Stimulated activated CD8-positive, alpha-beta memory T cell treated with anti-CD3 and anti-CD28 coated beads, Interleukin-2, amount 100 ng/mL, for 48 hours (primary cell): ENCODE measurements at regions not wholly inside any gene's neighbourhood (a gene's known extent, or its start where the extent isn't known, plus 50 kb on each side); places are given as distances from the start of the nearest gene placed in this dataset.
"Not testable (repeated sequence)": the region's sequence is repeated elsewhere in the genome, so short reads cannot be mapped to it uniquely, and the experiment has no call there.

ENCODE experiments used
- DNase-seq, 2 donors: peaks; one replicate each; pipeline ENCODE4 v3.0.0-alpha.2; 2020; ENCODE audit warnings: low read depth in 2 of 2

DNA sequence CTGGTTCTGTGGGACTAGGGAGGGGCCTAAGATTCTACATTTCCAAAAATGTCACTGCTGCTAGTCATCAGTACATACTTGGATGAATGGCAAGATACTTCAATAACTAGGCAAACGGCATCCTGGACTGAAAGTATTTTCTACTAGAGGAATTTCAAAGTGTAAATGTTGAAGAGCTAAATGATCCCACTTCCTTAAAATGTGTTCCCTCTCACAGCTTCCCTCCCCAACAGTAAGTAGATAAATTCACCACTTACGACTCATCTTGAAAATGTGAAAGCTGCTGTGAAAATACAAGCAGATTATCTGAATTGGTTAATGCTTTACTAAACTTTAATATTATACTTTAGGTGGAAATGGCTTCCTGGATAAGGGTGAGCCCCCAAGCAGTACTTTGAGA, 1571.5 kb upstream of the WWC1 start:
- no peak for DNase-seq

DNA sequence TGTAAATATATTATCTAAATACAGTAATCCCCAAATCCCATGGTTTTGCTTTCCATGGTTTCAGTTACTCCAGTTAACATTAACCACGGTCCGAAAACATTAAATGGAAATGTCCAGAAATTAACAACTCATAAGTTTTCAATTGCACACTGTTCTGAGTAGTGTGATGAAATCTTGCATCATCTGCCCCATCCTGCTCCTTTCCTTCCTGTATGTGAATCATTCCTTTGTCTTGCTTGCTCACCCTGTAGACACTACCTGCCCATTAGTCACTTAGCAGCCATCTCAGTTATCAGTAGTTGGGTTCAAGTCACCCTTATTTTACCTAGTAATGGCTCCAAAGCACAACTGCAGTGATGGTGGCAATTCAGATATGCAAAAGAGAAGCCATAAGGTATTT, 1568.5 kb upstream of the WWC1 start:
- DNase-seq = no peak

- DNase-seq = no peak
Observed at GRCh38 chr5:166724284-166724683, 1567.2 kb upstream of the WWC1 start.

DNA sequence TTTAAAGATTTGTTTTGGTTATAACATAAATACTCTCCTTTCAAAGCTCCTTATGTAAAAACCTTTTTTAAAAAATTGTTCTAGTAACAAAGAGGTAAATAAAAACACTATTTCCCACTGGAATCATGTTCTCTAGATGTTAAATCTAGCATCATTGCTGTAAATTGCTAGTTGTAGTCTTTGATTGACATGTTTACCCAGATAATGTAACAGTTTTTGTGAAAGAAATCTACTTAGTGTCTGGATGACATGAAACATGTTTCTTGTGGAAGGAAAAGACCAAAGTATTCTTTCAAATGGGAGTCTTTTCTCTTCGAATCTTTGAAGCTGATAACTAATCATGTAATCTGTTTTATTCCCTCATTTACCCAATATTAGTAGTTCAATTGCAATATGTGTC, 1565.9 kb upstream of the WWC1 start:
- no peak for DNase-seq

GRCh38 chr5:166726406-166726805, 1565.0 kb upstream of the WWC1 start:
- DNase-seq = no peak

- DNase-seq = not testable (repeated sequence)
Observed at GRCh38 chr5:166742951-166743350, 1548.5 kb upstream of the WWC1 start.

DNA sequence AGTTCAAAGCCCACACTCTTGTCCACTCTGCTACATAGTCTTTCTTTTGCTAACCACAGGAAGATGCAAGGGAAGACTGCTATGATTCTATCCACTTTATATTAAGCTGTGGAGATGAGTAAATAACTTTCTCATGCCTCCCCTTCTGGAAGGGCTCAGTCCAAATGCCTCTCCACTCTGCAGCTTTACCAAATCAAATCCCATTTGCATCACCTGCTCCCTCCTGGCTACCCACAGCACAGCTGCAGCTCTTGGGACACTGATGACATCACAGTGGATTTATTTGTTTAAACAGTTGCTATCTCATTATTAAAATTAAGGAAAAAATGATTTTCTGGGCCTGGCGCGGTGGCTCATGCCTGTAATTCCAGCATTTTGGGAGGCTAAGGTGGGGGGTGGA, 1544.9 kb upstream of the WWC1 start:
- no peak for DNase-seq

DNA sequence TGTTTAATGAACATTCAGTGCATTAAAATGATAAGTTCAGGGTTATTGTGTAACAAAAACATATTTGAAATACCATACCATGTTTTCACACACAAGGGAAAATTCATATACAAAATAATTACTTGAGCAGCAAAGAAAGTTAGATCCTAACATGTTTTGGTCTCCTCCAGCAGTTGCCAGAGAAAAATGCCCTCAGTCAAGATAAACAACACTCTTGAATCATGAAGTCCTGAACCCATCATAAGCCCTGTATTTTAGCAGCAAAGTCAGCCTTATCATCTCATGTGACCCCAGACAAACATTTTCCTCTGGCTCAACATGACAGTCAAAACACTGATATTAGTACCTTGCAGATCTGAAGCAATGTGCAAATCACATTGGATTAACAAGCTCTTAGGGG, 1541.1 kb upstream of the WWC1 start:
- no peak for DNase-seq

GRCh38 chr5:166758151-166758550, 1533.3 kb upstream of the WWC1 start:
- DNase-seq = no peak

GRCh38 chr5:166767858-166768257, 1523.6 kb upstream of the WWC1 start:
- DNase-seq = no peak

DNA sequence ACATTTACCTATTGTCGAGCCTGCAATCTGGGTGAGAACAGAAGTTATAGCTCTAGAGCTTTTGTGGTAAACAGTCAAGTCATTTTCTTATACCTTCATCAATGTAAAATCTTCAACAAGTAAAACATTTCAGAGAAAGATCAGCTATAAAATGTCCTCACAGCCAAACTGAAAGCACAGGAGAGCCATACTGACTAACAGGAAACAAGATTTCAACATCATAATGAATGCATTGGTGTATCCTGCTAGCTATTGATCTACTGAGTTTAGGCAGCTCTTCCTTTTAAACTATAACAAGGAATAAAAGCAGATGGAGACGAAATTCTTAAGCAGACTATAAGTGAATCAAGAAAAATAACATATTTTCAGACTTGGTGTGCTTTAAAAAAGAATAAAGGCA, 1522.9 kb upstream of the WWC1 start:
- no peak for DNase-seq

DNA sequence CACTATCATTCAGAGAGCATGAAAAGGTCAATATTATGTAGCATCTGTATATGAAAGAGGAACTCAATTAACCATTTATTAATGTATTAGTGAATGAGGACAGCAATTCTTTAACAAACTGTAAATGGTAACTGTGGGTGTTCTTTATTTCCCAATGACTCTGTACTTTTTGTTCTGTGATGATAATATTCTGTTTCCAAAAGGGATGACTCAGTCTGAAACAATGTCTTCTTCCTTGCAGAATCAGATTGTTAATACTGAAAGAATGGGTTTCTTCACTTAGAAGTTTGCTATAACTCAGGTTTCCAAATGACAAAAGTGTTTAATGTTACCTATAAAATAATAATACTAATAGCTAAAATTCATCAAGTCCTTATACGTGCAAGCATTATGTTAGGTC, 1518.7 kb upstream of the WWC1 start:
- DNase-seq = no peak

GRCh38 chr5:166781737-166782136, 1509.7 kb upstream of the WWC1 start:
- DNase-seq = no peak

DNA sequence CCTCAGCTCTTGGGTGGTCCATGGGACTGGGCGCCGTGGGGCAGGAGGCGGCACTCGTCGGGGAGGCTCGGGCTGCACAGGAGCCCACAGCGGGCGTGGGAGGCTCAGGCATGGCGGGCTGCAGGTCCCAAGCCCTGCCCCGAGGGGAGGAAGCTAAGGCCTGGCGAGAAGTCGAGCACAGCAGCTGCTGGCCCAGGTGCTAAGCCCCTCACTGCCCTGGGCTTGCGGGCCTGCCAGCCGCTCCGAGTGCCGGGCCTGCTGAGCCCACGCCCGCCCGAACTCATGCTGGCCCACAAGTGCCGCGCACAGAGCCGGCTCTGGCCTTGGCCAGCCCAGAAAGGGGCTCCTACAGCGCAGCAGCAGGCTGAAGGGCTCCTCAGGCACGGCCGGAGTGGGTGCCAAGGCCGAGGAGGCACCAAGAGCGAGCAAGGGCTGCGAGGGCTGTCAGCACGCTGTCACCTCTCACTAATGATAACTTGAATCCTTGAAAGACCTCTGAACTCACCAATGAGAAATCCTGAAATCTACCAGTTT, 1506.8 kb upstream of the WWC1 start:
- DNase-seq = no peak

DNA sequence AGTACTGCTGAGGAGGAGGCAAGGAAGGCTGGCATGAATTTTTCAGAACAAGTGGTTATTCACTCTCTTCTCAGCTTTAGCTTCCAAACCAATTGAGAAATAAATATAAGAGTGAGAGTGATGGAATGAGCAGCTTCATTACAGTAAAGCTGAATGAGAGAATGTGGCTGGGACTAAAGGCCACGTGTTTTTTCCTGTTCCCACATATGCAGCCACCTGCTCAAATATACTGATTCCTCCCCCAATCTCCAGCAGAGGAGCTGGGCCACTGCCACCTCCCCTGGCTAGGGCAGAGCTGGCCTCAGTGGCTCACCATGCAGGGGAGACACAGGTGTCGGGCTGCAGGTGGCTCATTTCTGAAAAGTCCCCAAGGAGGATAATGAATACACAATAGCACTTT, 1505.3 kb upstream of the WWC1 start:
- DNase-seq = no peak

GRCh38 chr5:166786889-166787288, 1504.6 kb upstream of the WWC1 start:
- no peak for DNase-seq

DNA sequence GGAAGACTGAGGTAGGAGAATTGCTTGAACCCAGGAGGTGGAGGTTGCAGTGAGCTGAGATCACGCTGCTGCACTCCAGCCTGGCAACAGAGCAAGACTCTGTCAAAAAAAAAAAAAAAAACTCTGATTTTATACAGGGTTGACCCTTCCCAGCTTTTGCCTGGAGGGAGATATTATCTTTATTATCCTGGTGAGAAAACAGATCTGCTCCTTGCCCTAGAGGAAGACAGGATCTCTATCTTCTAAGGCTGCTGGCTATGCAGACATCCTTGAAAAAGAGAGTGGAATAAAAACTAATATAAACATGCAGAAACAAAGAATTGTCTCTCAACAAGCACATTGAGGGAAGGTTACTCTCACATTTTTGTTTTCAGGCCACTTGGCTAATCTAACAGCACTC, 1503.4 kb upstream of the WWC1 start:
- no peak for DNase-seq

- no peak for DNase-seq
Observed at GRCh38 chr5:166795756-166796155, 1495.7 kb upstream of the WWC1 start.

GRCh38 chr5:166803058-166803457, 1488.4 kb upstream of the WWC1 start:
- DNase-seq = no peak

DNA sequence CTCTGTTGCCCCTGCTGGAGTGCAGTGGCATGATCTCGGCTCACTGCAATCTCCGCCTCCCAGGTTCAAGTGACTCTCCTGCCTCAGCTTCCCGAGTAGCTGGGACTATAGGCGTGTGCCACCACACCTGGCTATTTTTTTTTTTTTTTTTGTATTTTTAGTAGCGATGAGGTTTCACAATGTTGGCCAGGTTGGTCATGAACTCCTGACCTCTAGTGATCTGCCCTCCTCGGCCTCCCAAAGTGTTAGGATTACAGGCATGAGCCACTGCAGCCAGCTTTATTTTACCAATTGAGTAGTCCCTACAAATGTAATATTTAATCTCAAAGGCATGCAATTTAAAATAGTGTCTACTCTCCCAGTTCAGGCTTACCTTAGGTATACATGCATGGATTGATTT, 1487.2 kb upstream of the WWC1 start:
- not testable (repeated sequence) for DNase-seq

GRCh38 chr5:166804693-166805092, 1486.8 kb upstream of the WWC1 start:
- DNase-seq = not testable (repeated sequence)

- not testable (repeated sequence) for DNase-seq
Observed at GRCh38 chr5:166810093-166810658, 1481.3 kb upstream of the WWC1 start.

DNA sequence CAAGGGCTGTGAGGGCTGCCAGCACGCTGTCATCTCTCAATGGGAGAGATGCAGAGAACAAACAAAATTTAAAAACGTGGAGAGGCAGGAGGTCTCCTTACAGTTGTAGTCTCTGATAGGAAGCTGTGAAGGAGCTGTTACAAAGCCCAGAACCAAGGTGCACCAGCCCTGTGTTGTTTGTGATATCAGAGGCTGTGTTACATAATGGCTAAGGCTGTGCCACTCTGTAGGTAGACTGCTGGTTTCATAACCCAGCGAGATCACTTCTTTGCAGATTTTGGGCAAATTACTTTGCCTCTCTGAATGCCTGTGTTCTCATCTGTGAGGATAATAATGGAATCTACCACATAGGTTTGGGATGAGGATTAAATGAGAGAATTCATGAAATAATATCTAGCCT, 1480.7 kb upstream of the WWC1 start:
- DNase-seq = no peak

- no peak for DNase-seq
Observed at GRCh38 chr5:166823360-166823759, 1468.1 kb upstream of the WWC1 start.
